Stimulated activated CD8-positive, alpha-beta memory T cell treated with anti-CD3 and anti-CD28 coated beads, Interleukin-7, amount 100 ng/mL, for 48 hours (primary cell): ENCODE measurements at regions not wholly inside any gene's neighbourhood (a gene's known extent, or its start where the extent isn't known, plus 50 kb on each side); places are given as distances from the start of the nearest gene placed in this dataset.

Experiments used
- DNase-seq, 2 donors: peaks; one replicate each; pipeline ENCODE4 v3.0.0-alpha.2; 2020; ENCODE audit warnings: low read depth in 1 of 2; ENCODE audit errors: extremely low read depth in 1 of 2

DNA sequence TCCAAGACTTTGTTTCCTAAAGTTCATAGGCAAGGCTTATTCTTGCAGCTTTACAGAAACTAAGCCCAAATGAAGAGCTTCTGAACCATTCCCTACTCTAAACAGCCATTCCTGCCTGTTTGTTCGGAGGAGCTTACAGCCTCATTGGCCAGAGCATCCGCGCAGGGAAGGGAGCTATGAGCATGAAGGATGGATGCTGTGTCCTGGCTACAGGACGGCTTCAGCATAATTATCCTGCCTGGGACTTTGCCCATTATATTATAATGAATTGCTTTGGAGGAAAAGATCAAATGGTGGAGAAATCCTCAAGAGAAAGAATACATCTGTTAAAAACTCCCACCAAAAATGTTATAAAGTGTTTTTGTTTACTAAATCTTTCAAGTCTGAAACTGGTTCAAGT lies 378.2 kb upstream of the BTBD3 start:
- DNase-seq = no peak

DNA sequence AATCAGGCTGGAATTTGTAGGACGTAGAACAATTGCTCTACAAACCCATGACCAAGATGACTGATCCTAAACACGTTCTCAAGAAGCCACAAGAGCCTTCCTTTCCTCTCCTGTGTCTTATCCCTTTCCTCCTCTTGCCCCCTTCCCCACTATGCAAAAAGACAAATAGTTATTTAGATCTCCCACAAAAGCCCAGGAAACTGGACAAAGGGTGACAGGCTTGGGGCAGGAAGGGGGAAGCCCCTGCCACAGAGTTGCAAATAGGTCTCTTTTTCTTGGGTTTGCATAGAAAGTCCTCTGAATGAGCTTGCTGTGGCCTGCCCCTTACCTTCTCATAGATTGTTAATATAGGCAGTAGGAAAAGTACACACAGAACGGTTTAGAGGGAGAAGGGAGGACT lies 377.1 kb upstream of the BTBD3 start:
- DNase-seq = no peak

DNA sequence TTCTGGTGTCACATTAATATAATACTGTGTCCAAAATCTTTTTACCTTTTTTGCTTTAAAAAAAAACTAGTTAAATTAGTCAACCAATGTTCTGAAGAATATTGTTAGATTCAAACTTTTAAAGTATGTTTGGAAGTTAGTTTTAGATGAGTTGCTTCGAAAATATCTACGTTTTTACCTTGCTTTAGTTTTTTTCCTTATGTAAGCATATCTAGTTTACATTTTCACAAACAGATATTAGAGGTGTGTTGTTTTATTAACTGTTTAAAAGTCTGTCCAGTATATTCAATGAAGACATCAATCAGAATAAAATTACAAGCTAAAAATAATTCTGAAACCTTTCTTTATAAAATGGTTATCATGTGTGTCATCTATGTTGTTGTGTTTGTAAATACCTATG lies 375.0 kb upstream of the BTBD3 start:
- no peak for DNase-seq

DNA sequence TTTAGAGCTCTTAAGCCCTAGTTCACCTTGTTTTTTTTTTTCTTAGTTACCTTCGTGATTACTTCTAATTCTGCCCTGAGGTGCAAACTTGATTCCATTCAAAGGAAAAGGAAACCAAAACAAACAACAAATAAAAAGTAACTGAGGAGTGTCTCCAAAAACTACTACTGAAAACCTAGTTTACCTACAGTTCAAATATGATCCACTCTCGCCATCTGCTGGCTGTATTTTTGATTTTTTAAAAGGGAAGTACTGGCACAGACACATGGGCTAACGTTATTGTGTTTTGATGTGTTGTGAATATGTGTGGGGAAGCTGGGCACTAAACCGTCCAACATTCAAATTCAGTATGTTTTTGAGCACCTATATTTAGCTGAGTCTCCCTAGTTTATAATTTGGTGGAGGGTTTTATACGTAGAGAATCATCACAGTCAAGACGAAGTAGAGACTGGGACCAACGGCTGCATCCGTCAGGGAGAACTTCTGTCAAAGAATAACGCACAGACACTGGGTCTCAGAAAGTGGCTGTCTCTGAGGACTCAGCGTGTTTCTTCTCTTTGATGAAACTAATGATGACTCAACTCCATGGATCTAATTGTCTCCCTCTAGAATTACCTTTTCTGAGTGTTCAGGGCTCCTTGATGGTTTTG lies 373.5 kb upstream of the BTBD3 start:
- no peak for DNase-seq

DNA sequence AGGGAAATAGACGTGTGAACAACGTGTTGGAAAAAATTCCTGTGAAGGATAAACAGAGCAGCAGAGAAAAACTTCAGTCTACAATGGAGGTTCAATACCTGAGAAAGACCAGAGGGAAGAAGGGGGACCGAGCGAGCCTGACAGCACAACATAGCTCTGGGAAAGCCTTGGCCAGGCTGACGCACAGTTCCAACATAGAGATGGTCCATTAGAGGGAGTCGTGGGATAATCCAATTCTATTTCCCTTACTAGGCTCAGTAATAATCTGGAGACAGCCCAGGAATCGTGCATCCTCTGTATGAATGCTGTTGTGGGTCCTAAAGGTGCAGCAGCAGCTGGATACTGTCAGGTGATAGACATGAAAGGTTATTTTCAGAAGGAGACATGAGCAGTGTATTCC lies 370.8 kb upstream of the BTBD3 start:
- DNase-seq = no peak

DNA sequence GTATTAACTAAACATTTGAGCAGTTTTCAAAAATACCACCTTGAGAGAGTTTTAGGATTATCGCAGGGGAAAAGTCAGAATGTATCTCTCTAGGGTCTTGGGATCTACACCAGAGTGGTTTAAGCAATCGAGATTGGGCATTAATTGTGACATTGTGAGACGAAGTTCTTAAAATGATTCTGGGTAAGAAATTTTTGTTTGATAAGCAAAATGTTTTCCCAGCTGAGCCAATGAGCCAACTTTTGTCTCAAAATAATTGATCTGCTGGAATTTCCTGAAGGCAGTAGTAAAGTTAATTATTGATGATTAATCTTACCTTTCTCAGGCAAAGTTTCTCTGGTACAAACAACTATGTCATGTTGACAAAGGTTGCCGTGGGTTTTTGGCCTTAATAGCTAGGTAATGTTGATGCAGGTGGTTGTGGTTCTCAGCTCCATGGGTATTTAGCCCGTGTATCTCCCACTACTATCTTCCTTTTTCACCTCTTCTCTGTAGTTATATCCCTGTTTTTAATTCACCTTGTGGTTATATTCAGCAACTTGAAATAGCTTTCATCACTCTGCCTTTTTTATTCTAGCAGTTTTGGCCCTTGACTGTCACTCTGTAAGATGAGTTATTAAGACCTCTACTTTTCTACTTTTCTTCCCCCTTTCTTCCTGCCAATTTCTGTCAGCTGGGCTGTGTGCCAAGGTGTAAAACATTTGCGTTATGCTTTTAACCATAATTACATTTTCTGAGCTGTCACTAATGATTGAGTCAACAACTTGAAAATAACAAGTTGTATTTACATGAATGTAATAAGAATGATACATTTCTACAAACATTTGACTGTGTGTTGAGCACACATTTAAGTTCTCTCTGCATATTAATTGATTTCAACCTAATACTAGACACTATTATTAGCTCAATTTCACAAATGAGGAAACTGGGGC lies 368.3 kb upstream of the BTBD3 start:
- no peak for DNase-seq

DNA sequence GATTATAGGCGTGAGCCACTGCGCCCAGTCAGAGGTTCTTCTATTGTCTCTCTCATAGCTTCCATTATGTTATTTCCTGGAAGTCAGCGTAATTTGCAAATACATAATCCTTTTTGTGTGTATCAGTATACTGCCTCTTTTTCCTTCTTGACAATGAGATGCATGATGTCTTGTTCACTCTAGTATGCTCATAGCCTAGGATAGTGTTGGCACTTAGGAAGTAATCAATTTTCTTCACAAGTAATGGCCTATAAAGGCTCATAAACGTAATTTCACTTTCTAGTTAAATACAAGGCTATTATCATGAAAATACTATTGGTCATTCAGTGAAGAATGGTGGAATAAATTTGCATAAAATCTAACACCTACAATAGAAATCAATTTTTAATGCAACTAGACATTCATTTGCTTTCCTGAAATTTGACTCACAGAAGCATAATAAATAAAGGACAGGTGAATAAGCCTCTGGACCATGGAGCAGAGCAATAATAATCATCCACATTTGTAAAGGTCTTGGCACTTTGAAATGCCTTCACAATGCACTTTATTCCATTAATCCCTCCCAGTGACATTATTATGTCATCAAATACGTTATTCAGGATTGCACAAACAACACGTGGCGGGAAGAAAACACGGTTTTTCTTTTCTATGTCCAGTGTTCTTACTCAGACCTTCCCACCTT lies 366.9 kb upstream of the BTBD3 start:
- DNase-seq = no peak

DNA sequence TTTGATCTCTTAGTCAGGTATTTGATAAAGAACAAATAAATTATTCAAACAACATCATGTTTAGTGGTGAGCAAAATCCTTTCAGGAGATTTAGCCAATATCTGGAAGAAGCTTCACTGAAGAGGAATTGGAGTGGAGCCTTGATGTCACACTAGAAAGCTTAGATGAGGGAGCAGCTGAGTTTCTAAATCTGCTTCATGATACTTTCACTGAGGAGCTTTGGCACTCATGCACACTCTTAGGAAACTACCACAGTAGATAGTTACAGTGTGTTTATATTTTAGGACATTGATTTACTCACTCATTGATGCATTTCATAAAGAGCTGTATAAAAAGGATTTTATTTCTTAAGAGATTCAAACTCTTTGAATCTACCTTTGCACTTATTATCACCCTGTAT lies 366.2 kb upstream of the BTBD3 start:
- DNase-seq = no peak

DNA sequence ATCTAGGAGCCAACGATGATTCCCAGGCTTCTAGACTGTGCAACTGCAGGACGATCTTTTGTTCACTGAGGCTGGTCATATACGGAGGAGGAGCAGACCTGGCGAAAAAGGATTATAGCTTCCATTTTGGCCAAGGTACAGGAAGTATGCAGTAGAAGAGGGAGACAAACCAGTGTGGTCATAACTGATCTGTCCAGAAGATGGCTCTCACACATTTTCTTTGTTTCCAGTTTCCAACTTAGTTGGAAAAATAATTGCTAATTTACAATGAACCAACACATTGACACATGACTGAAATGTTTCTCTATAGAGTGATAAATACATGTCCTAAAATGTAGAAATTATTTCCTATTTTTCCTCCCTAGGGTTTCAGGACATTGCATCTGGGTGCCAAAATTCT lies 364.1 kb upstream of the BTBD3 start:
- DNase-seq = no peak

DNA sequence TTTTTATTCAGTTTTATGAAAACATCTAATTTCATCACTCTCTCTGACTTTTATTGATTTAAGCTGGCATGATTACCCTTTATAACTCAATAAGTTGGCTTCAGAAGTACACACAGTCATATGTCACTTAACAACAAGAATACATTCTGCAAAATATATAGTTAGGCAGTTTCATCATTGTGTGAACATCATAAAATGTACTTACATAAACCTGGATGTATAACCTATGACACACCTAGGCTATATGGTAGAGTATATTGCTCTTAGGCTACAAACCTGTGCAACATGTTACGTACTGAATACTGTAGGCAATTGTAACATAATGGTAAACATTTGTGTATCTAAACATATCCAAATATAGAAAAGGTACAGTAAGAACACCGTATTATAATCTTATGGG lies 362.2 kb upstream of the BTBD3 start:
- DNase-seq = no peak

DNA sequence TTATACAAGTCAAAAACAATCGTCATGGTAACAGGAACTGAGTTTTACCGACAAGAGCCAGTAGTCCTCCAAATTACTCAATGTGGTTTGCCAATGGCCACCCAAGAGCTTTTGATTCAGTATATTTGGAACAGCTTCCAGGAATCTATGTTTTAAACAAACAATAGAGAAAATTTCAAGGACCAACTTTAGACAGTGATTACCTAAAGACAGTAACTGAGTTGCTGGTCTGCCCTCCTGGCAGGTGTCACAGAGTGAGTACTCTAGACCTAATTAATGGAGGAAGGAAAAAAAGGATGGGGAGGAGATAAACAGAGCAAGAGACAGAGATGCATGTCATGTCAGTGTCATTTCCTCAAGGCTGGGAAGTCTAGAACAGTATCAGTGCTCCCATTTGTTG lies 361.3 kb upstream of the BTBD3 start:
- DNase-seq = no peak

DNA sequence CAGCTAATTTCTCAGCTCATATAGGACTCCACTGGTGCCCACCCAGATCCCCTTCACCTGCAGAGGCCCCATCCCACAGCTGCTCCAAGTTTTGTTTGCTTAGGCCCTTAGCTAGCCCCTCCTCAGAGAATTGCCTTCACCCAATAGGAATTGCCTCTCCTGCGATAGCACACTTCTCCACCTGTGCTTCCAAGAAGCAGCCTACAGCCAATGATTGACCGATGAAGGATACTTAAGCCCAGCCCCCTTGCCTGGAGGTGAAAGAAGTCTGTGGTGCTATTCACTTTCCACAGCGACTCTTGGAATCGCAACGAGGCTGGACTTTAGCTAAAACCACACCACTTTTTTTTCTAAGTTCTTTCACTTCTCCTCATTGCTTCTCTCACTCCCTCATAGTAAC lies 353.2 kb upstream of the BTBD3 start:
- no peak for DNase-seq

DNA sequence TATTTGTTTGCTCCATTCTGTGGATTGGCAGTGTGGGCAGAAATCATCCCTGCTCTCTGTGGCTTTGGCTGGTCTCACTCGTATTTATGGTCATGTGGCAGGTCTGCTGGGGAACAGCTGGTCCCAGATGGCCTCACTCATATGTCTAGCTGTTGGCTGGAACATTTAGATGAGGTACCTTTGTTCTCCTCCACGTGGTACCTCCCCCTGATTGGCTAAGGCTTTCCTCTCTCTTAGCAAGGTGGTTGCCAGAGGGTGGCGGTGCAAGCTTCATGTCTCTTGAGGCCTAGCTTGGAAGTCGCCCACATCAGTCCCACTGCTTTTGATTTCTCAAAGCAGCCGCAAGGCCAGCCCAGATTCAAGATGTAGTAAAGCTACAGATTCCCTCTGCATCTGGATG lies 348.5 kb upstream of the BTBD3 start:
- no peak for DNase-seq

DNA sequence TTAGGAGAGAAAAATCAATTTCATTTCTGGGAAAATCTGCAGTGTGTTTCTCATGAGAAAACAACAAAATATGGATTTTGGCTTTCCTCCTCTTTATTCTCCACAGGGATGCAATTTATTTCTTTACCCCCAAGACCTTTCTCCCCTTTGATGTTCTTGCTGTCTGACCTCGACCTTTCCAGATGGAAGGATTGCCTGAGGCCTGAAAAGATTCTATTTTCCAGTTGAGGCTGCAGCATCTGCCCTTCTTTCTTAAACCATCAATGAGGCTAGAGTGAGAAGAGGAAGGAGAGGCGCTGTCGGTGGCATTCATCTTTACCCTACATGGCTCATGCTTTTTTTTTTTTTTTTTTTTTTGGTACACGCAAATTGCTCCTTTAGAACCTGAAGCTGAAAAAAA lies 344.2 kb upstream of the BTBD3 start:
- no peak for DNase-seq

DNA sequence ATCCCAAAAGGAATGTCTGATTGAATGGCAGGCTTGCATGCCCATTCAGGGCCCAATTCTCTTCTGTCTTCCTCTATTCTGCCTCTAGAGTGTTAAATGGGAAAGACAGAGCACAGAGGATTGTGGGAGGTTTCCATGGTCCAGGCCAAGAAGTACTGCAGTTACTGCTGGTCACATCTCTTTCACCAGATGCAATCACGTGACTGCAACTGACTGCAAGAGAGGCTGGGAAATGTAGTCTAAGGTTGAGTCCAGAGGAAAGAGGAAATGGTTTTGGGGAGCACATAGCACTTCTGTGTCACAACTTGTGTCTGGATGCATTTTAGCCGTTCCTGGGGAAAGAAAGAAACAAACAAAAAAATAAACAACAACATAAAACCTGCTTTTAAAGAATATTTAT lies 336.4 kb upstream of the BTBD3 start:
- DNase-seq = no peak

DNA sequence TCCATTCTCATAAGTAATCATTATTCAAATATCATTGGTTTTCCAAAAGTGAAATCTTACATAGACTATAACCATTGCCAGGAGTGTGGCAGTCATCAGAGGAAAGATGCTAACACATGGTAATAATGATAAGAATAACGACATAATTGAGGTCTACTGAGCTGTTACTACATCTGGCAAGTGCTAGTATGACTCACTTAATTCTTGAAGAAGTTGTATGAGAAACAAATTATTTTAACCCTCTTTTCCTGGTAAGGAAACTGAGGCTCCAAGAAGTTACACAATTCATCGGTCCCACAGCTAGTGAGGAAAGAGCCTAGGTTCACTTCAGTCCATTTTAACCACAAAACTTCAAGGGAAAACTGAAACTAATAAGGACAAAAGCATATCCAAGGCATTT lies 335.6 kb upstream of the BTBD3 start:
- no peak for DNase-seq

DNA sequence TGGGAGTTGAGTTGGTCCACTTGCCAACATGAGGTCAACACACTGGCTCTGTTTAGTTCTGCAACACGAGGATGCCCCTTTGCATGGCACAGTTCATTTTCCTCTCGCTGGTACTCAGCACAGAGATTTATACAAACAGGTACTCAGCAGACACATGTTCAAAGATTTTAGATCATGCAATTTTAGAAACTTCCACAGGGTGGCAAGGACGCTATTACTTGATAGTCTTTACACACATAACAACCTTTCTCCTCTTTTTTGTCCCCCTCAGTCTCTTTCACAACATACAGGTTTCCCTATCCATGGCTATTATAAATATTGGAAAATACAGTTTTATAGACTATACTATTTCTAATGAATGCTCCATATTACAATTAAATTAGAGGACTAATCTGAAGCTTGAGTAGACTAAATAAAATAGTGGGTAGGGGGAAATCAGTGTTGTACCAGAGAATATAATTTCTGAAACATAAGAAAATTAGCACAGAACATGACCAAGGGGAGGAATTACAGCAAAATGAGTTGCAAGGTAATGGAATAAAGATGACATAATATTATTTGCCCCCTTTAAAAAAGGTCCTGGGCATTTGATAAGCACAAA lies 331.8 kb upstream of the BTBD3 start:
- no peak for DNase-seq

DNA sequence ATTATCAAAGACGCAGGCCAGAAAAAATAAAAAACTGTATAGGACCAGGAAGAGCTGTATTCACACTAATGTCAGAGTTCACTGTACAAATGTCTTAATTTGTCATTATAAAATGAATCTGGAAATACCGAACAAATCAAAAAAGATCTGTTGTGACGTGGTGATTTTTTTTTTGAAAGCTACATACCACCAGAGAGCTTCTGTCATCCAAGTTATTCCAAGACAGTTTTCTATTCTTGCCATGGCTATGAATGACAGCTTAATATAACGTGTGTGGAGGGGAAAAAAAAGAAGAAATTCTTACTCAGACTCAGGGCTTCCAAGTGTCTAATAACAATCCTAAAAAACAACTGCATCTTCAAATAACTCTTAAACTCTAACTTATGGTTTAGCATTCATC lies 328.8 kb upstream of the BTBD3 start:
- no peak for DNase-seq

DNA sequence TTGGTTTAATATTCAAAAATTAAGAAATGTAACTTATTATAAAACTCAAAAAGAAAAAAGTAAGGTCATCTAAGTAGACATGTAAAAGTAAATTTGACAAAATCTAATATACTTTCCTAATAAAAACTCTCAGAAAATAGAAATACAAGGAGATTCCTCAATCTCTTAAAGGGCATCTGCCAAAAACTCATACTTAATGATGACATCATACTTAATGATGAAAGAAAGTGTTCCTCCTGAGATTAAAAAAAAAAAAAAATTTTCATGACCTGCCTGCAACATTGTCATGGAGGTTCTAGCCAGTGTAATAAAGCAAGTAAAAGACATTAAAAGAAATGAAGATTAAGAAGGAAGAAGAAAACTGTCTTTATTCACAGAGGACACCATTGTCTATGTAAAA lies 325.7 kb upstream of the BTBD3 start:
- DNase-seq = no peak

DNA sequence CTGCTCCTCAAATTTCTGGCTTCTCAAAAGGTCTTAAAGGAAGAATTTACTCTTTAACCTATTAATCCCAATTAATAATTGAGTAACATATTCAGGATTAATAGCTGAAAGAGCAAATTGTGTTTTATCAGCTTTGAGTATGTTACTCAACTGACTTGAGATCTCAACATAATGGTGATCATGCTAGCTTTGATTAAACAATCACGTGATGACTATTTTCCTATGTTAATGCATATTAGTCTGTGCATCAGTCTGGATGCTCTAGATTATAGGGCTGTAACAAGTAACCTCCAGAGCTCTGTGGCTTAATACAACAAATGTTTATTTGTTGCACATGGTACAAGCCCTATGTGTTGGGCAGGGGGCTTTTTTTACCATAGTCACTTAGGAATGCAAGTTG lies 313.4 kb upstream of the BTBD3 start:
- no peak for DNase-seq

DNA sequence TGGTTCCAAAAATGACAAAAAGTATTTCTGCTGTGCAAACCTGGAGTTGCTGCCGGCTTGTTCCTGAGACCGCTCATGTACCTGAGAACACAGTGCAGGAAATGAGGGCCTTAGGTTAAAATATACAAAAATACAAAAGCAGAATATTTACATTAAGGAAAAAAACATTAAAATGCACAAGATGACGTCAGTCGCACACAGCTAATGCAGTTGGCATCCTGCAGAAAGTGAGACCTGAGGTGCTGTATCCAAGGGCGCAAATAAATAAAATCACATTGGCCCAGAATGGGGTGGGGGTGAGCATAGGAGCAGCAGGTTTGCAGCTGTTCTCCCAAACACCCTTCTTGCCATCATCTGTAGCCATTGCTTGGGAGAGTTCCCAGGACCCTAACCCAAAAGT lies 310.6 kb upstream of the BTBD3 start:
- no peak for DNase-seq

DNA sequence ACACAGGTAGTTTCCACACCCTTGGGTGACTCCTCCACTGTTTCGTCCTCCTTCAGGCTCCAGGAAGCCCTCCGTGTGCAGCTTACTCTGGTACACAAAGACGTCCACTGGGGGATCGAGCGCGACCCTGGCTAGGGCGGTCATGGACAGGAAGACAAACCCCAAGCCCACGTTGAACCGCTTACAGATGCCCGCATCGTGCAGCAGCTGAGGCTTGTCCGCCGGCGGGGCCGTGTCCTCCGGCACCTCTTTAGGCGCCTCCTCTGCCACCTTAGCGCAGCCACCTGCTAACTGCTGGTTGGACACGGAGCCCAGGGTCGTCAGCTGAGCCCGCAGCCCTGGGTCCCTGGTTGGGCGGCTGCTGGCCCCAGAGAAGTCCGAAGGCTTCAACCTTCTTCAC lies 309.0 kb upstream of the BTBD3 start:
- DNase-seq = no peak
